ENCODE measurements at regions not wholly inside any gene's neighbourhood (a gene's known extent, or its start where the extent isn't known, plus 50 kb on each side); places are given as distances from the start of the nearest gene placed in this dataset.

GRCh38 chr14:86675059-86675458 lies 1145.1 kb downstream of the FLRT2 start:
- TF ChIP-seq REST (IDR thresholded peaks at IDR 0.05; ENCODE audit: unreplicated experiment) (no peak), EZH2 (IDR thresholded peaks at IDR 0.05; ENCODE audit: low read depth, unreplicated experiment) (no peak), CTCF (conservative IDR thresholded peaks at IDR 0.05; ENCODE audit: low read depth in 2 of 2) (peak; percentile 38 to 55), POLR2AphosphoS5 (IDR thresholded peaks at IDR 0.05; ENCODE audit: low read depth) (no peak), CREB1 (CRISPR knock-in tag; IDR thresholded peaks at IDR 0.05; ENCODE audit: low read depth) (no peak), EZH2phosphoT487 (IDR thresholded peaks at IDR 0.05; ENCODE audit: unreplicated experiment) (no peak), ETS1 (IDR thresholded peaks at IDR 0.05) (no peak)

Data from GM23338 (cell line).